Pancreas (tissue), 10 donors: ENCODE measurements at regions not wholly inside any gene's neighbourhood (a gene's known extent, or its start where the extent isn't known, plus 50 kb on each side); places are given as distances from the start of the nearest gene placed in this dataset.
A peak's percentile ranks its signal among the peaks of the same experiment; 100 is the strongest.

ENCODE experiments used
- ATAC-seq, 4 donors: fragments of 200-7000 bp; cut with Tn5 transposase; one replicate each; pipeline versions ENCODE4 v1.8.0 to v1.9.1; 2020; ENCODE audit warnings: mild to moderate bottlenecking in 4 of 4, moderate library complexity in 4 of 4
- DNase-seq, 6 donors: peaks; one replicate each; pipeline ENCODE4 v3.0.0-alpha.2; 2020
- FAIRE-seq: peaks from 2 replicates; lab custom pipeline; 2012; peaks lifted over from hg19 to GRCh38; lab: Jason Lieb, UNC
- H3K27ac ChIP-seq, 4 donors: fragments of 200-600 bp; sonication (generic); 1 replicate in 3 of 4; 2 replicates in 1 of 4; pipeline versions ENCODE4 v1.5.0 to v1.8.0; 2020
- H3K27me3 ChIP-seq, 4 donors: fragments of 200-600 bp; one replicate each; pipeline ENCODE4 v1.8.0; 2021
- H3K36me3 ChIP-seq, 3 donors: fragments of 200-600 bp; sonication (generic) in 1 of 3; one replicate each; pipeline versions ENCODE4 v1.5.0 to v1.8.0; 2020 to 2021
- H3K4me1 ChIP-seq, 3 donors: fragments of 200-600 bp; one replicate each; pipeline ENCODE4 v1.8.0; 2021
- H3K4me3 ChIP-seq, 4 donors: fragments of 200-600 bp; sonication (generic) in 2 of 4; one replicate each; pipeline versions ENCODE4 v1.5.0 to v1.8.0; 2020 to 2021
- H3K9me3 ChIP-seq, 4 donors: fragments of 200-600 bp; one replicate each; pipeline ENCODE4 v1.8.0; 2021
- CTCF ChIP-seq, 4 donors: fragments of 200-600 bp; sonication (generic) in 3 of 4; IDR thresholded peaks; one replicate each; pipeline versions ENCODE4 v1.5.0 to v1.8.0; 2021; ENCODE audit warnings: antibody characterized with exemption in 4 of 4
- WGBS, 2 donors: extraction: QIAGEN DNeasy Blood & Tissue Kit; methylation state at CpG; one replicate each; pipeline ENCODE4 v1.1.7; 2013; 5-methylcytosine and 5-hydroxymethylcytosine counted together
- intact Hi-C, 3 donors: fragments of 100-400 bp; cut with DNase I; formaldehyde crosslinking; loops; one replicate each; pipeline versions ENCODE4 v1.11.1 to v1.14.2; 2022
- donor health status: healthy with polysubstance abuse.
- donor health status: DM: no; HTN: no; CAD: no; lungs with moderate emphysema.
- donor health status: DM: no; HTN: no; CAD: no.
- donor health status: control.
- donor health status: control.
- donor health status: Bipolar disorder and iron deficiency.
- donor health status: DM: yes; HTN: yes; CAD: no.
- donor health status: DM: no; HTN: no; CAD: no.
- donor health status: DM: no; HTN: no; CAD: no.
- donor health status: DM: yes; HTN: yes; CAD: no.

- ATAC-seq = no peak
- no peaks in the 10 kb centered on the region for H3K4me1 ChIP-seq
- no peak overlapping the region for H3K4me3 ChIP-seq
- no peak for TF ChIP-seq CTCF (IDR thresholded peaks at IDR 0.05)
- H3K9me3 ChIP-seq = no peaks in the 10 kb centered on the region
- no peaks in the 10 kb centered on the region for H3K36me3 ChIP-seq
- FAIRE-seq = no peak
- no peak for DNase-seq
- H3K27ac ChIP-seq = no peak overlapping the region
- no peaks in the 10 kb centered on the region for H3K27me3 ChIP-seq
- intact Hi-C loops = no loop called here
- WGBS, 2 donors = 56 to 60% methylated on average over 2 of the region's 2 CpGs
Measured at GRCh38 chr2:144827404-144827803, 307.5 kb upstream of the ZEB2 start.

GRCh38 chr2:144826105-144826504, 306.2 kb upstream of the ZEB2 start:
- no peaks in the 10 kb centered on the region for H3K36me3 ChIP-seq
- no peak for ATAC-seq
- WGBS, 2 donors = 41 to 43% methylated on average over 2 of the region's 2 CpGs
- no peak for TF ChIP-seq CTCF (IDR thresholded peaks at IDR 0.05)
- no peak overlapping the region for H3K27ac ChIP-seq
- no peaks in the 10 kb centered on the region for H3K27me3 ChIP-seq
- no peak overlapping the region for H3K4me3 ChIP-seq
- intact Hi-C loops = no loop called here
- no peaks in the 10 kb centered on the region for H3K9me3 ChIP-seq
- H3K4me1 ChIP-seq = no peaks in the 10 kb centered on the region
- DNase-seq = no peak
- no peak for FAIRE-seq

- Histone ChIP-seq H3K4me1 (no peaks in the 10 kb centered on the region), H3K27me3 (no peaks in the 10 kb centered on the region), H3K27ac (no peak overlapping the region), H3K36me3 (no peaks in the 10 kb centered on the region), H3K9me3 (no peaks in the 10 kb centered on the region), H3K4me3 (no peak overlapping the region)
- ATAC-seq = no peak
- WGBS, 2 donors = 68 to 85% methylated on average over 3 of the region's 3 CpGs
- TF ChIP-seq CTCF (IDR thresholded peaks at IDR 0.05) = no peak
- DNase-seq = no peak
- no peak for FAIRE-seq
- intact Hi-C loops = no loop called here
Measured at GRCh38 chr2:144825331-144826020, 305.6 kb upstream of the ZEB2 start.

- DNase-seq = no peak
- FAIRE-seq = no peak
- intact Hi-C loops = no loop called here
- Histone ChIP-seq H3K36me3 (no peaks in the 10 kb centered on the region), H3K27ac (no peak overlapping the region), H3K4me3 (no peak overlapping the region), H3K9me3 (no peaks in the 10 kb centered on the region), H3K4me1 (no peaks in the 10 kb centered on the region), H3K27me3 (no peaks in the 10 kb centered on the region)
- no peak for ATAC-seq
- TF ChIP-seq CTCF (IDR thresholded peaks at IDR 0.05) = no peak
- 64 to 79% methylated on average over 3 of the region's 3 CpGs for WGBS, 2 donors
Measured at GRCh38 chr2:144824306-144825080, 304.6 kb upstream of the ZEB2 start.

- Histone ChIP-seq H3K27me3 (no peaks in the 10 kb centered on the region), H3K9me3 (no peaks in the 10 kb centered on the region), H3K27ac (no peak overlapping the region), H3K4me3 (no peak overlapping the region), H3K4me1 (no peaks in the 10 kb centered on the region), H3K36me3 (no peaks in the 10 kb centered on the region)
- intact Hi-C loops = no loop called here
- FAIRE-seq (peak; percentile 70), ATAC-seq (no peak), DNase-seq (no peak)
- TF ChIP-seq CTCF (IDR thresholded peaks at IDR 0.05) = no peak
Measured at GRCh38 chr2:144822966-144823365, 303.0 kb upstream of the ZEB2 start.
